GM12878 (cell line): ENCODE measurements at regions not wholly inside any gene's neighbourhood (a gene's known extent, or its start where the extent isn't known, plus 50 kb on each side); places are given as distances from the start of the nearest gene placed in this dataset.

ENCODE experiments used
- ATAC-seq: fragments of 200-7000 bp; cut with Tn5 transposase; 3 replicates; pipeline ENCODE4 v1.9.1; 2020; ENCODE audit warnings: mild to moderate bottlenecking, moderate library complexity
- BruUV-seq: library from RNA; stranded (reverse); fragments of 400-500 nt; replicated peaks from 2 replicates; lab custom pipeline; 2021; lab: Mats Ljungman, UMichigan
- CTCF ChIA-PET: fragments of 300-600 bp; sonication (Branson Sonifier 250); formaldehyde crosslinking; extraction: SDS; loops from one replicate; lab custom pipeline; 2021; ENCODE audit warnings: inconsistent platforms; lab: Yijun Ruan, JAX
- POLR2A ChIA-PET: fragments of 350-600 bp; formaldehyde crosslinking; extraction: SDS; loops from one replicate; lab custom pipeline; 2021; ENCODE audit warnings: inconsistent platforms; lab: Charles Lee
- RAD21 ChIA-PET: fragments of 300-600 bp; sonication (Branson Sonifier 250); formaldehyde crosslinking; loops from one replicate; lab custom pipeline; 2023; ENCODE audit warnings: antibody characterized with exemption; ENCODE audit not compliant: unreplicated experiment; lab: Charles Lee
- SMC1A ChIA-PET: fragments of 300-600 bp; sonication (Branson Sonifier 250); formaldehyde crosslinking; loops from one replicate; lab custom pipeline; 2023; ENCODE audit not compliant: unreplicated experiment, uncharacterized antibody; lab: Charles Lee
- DNase-seq: peaks from one replicate; pipeline ENCODE4 v3.0.0-alpha.2; 2011; ENCODE audit warnings: low read depth, low spot score
- FAIRE-seq: peaks from 3 replicates; lab custom pipeline; 2011; peaks lifted over from hg19 to GRCh38; lab: Jason Lieb, UNC
- H2AFZ ChIP-seq: 2 replicates; pipeline ENCODE4 v1.6.0; 2011; ENCODE audit warnings: low read depth, low read length, control low read depth; ENCODE audit not compliant: control insufficient read depth
- H3K27ac ChIP-seq: 2 replicates; pipeline ENCODE4 v1.5.1; 2011; ENCODE audit warnings: control low read depth; ENCODE audit not compliant: control insufficient read depth, insufficient read depth
- H3K27me3 ChIP-seq, 2 experiments: replicated peaks in 1 of 2; 2 replicates each; pipeline versions ENCODE4 v1.6.0 to v1.6.1; 2011; ENCODE audit warnings: low read length in 1 of 2; ENCODE audit not compliant: control insufficient read depth in 2 of 2, insufficient read depth in 2 of 2
- H3K36me3 ChIP-seq, 2 experiments: 2 replicates each; pipeline ENCODE4 v1.5.1; 2011; ENCODE audit warnings: low read length in 1 of 2; ENCODE audit not compliant: control insufficient read depth in 2 of 2, insufficient read depth in 2 of 2
- H3K4me1 ChIP-seq: 2 replicates; pipeline ENCODE4 v1.6.1; 2011; ENCODE audit warnings: mild to moderate bottlenecking, low read length, moderate library complexity, mixed read lengths; ENCODE audit not compliant: control insufficient read depth, insufficient read depth
- H3K4me2 ChIP-seq: 2 replicates; pipeline ENCODE4 v1.6.0; 2011; ENCODE audit warnings: control low read depth; ENCODE audit not compliant: control insufficient read depth, insufficient read depth
- H3K4me3 ChIP-seq: fragments of 200-600 bp; sonication (generic); 2 replicates; pipeline ENCODE4 v1.5.1; 2016
- H3K79me2 ChIP-seq: 2 replicates; pipeline ENCODE4 v1.6.0; 2011; ENCODE audit warnings: low read length; ENCODE audit not compliant: control insufficient read depth, insufficient read depth
- H3K9ac ChIP-seq: 2 replicates; pipeline ENCODE4 v1.8.0; 2011; ENCODE audit warnings: low read length, control low read depth, mixed read lengths; ENCODE audit not compliant: control insufficient read depth, insufficient read depth
- H3K9me3 ChIP-seq: replicated peaks from 3 replicates; pipeline ENCODE4 v1.5.1; 2011; ENCODE audit warnings: mild to moderate bottlenecking, low read length; ENCODE audit not compliant: control insufficient read depth, insufficient read depth
- H4K20me1 ChIP-seq: 2 replicates; pipeline ENCODE4 v1.6.0; 2011; ENCODE audit not compliant: control insufficient read depth, insufficient read depth
- CREM ChIP-seq: IDR thresholded peaks from 2 replicates; pipeline ENCODE4 v1.6.1; 2014; ENCODE audit warnings: antibody characterized with exemption, low read depth
- EED ChIP-seq: sonication (generic); IDR thresholded peaks from 2 replicates; pipeline ENCODE4 v1.6.1; 2016; ENCODE audit warnings: antibody characterized with exemption, low read depth
- KAT2A ChIP-seq: conservative IDR thresholded peaks from 2 replicates; pipeline ENCODE4 v1.6.1; 2011; ENCODE audit warnings: low read depth, low read length; ENCODE audit not compliant: control insufficient read depth
- SMC3 ChIP-seq: IDR thresholded peaks from 2 replicates; pipeline ENCODE4 v1.6.1; 2011; ENCODE audit warnings: low read length, improper control_type of control experiment, borderline replicate concordance
- ZBTB4 ChIP-seq: fragments of 450-650 bp; formaldehyde crosslinking; IDR thresholded peaks from 2 replicates; pipeline ENCODE4 v1.4.0; 2022; ENCODE audit warnings: mild to moderate bottlenecking, moderate library complexity
- WGBS: methylation state at CpG from one replicate; pipeline ENCODE4 v1.1.6; 2016; ENCODE audit warnings: low lambda C conversion rate; ENCODE audit not compliant: insufficient replicate concordance, insufficient coverage; ENCODE audit errors: missing lambda C conversion rate; 5-methylcytosine and 5-hydroxymethylcytosine counted together
- in situ Hi-C: fragments of 300-500 bp; cut with MboI; formaldehyde crosslinking; loops from 9 replicates; pipeline ENCODE4 v1.14.3; 2018; ENCODE audit warnings: mixed read lengths
- intact Hi-C: fragments of 100-400 bp; cut with micrococcal nuclease; formaldehyde crosslinking; loops from one replicate; pipeline ENCODE4 v1.14.2; 2022; ENCODE audit not compliant: unreplicated experiment
- TF ChIP-seq, protein P1 (sequence below): IDR thresholded peaks from 2 replicates; pipeline ENCODE4 v1.6.1; 2012; ENCODE audit warnings: low read depth, low read length, improper control_type of control experiment

GRCh38 chr4:22986881-22987280, 294.1 kb downstream of the GBA3 start:
- no peaks in the 10 kb centered on the region for H3K36me3 ChIP-seq
- DNase-seq, result no peak
- H3K4me2 ChIP-seq, result no peak overlapping the region
- H3K9ac ChIP-seq, result no peak overlapping the region
- H3K27me3 ChIP-seq, result no peaks in the 10 kb centered on the region
- no peak for ATAC-seq
- intact Hi-C loops, result no loop called here
- no peak overlapping the region for H2AFZ ChIP-seq
- H3K79me2 ChIP-seq, result no peaks in the 10 kb centered on the region
- WGBS, result 39% methylated on average over 2 of the region's 2 CpGs
- no peak for TF ChIP-seq EED
- TF ChIP-seq SMC3, result no peak
- TF ChIP-seq ZBTB4, result no peak
- TF ChIP-seq KAT2A, result no peak
- no peak for TF ChIP-seq CREM
- TF ChIP-seq, protein P1, sequence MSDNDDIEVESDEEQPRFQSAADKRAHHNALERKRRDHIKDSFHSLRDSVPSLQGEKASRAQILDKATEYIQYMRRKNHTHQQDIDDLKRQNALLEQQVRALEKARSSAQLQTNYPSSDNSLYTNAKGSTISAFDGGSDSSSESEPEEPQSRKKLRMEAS, result no peak
- no peak overlapping the region for H3K4me3 ChIP-seq
- SMC1A ChIA-PET, result no interaction called here
- POLR2A ChIA-PET, result no interaction called here
- CTCF ChIA-PET, result interaction anchor here (1.0 kb wide), 1 partner anchor 150 kb away, joined by 3 read pairs; no protein-coding TSS in a partner anchor
- H3K4me1 ChIP-seq, result no peaks in the 10 kb centered on the region
- in situ Hi-C loops, result no loop called here
- H3K27ac ChIP-seq, result no peak overlapping the region
- FAIRE-seq, result no peak
- no peaks in the 10 kb centered on the region for H3K9me3 ChIP-seq
- no TSS peak for BruUV-seq
- H4K20me1 ChIP-seq, result no peaks in the 10 kb centered on the region
- RAD21 ChIA-PET, result no interaction called here
